T-helper 1 cell treated with Interleukin-12 subunit alpha and Interleukin-12 subunit beta and Interleukin-4 antibody, amounts not matched to agents 30 ng/mL and 1 ng/mL, for 36 hours (primary cell): ENCODE measurements at regions not wholly inside any gene's neighbourhood (a gene's known extent, or its start where the extent isn't known, plus 50 kb on each side); places are given as distances from the start of the nearest gene placed in this dataset.

ENCODE experiments used
- intact Hi-C: fragments of 100-400 bp; cut with micrococcal nuclease; formaldehyde crosslinking; loops from one replicate; pipeline ENCODE4 v1.15.1; 2024

GRCh38 chr3:62975566-62975965 lies 100.3 kb upstream of the CADPS start:
- intact Hi-C loops = no loop called here

GRCh38 chr3:62981962-62982361 lies 106.7 kb upstream of the CADPS start:
- intact Hi-C loops = no loop called here

- intact Hi-C loops = no loop called here
Measured at GRCh38 chr3:62982795-62983455, 107.7 kb upstream of the CADPS start.

GRCh38 chr3:62986061-62986460 lies 110.8 kb upstream of the CADPS start:
- intact Hi-C loops = no loop called here

GRCh38 chr3:62987721-62988120 lies 112.5 kb upstream of the CADPS start:
- intact Hi-C loops = no loop called here

- intact Hi-C loops = no loop called here
Measured at GRCh38 chr3:62990704-62991413, 115.6 kb upstream of the CADPS start.

- intact Hi-C loops = no loop called here
Measured at GRCh38 chr3:62992520-62992919, 117.3 kb upstream of the CADPS start.

GRCh38 chr3:62995119-62995518 lies 119.9 kb upstream of the CADPS start:
- intact Hi-C loops = no loop called here

GRCh38 chr3:62995530-62995929 lies 120.3 kb upstream of the CADPS start:
- intact Hi-C loops = no loop called here

GRCh38 chr3:62997369-62997768 lies 122.2 kb upstream of the CADPS start:
- intact Hi-C loops = no loop called here

GRCh38 chr3:62999158-62999557 lies 123.9 kb upstream of the CADPS start:
- intact Hi-C loops = no loop called here

GRCh38 chr3:62999791-63000190 lies 124.6 kb upstream of the CADPS start:
- intact Hi-C loops = no loop called here

GRCh38 chr3:63004448-63004847 lies 129.2 kb upstream of the CADPS start:
- intact Hi-C loops = no loop called here

- intact Hi-C loops = no loop called here
Measured at GRCh38 chr3:63015614-63016309, 140.5 kb upstream of the CADPS start.

- intact Hi-C loops = no loop called here
Measured at GRCh38 chr3:63022114-63022513, 146.9 kb upstream of the CADPS start.

GRCh38 chr3:63026722-63027121 lies 151.5 kb upstream of the CADPS start:
- intact Hi-C loops = no loop called here

GRCh38 chr3:63029326-63029725 lies 154.1 kb upstream of the CADPS start:
- intact Hi-C loops = no loop called here

- intact Hi-C loops = no loop called here
Measured at GRCh38 chr3:63029921-63030320, 154.7 kb upstream of the CADPS start.

GRCh38 chr3:63030666-63031065 lies 155.4 kb upstream of the CADPS start:
- intact Hi-C loops = no loop called here

GRCh38 chr3:63032881-63033280 lies 157.7 kb upstream of the CADPS start:
- intact Hi-C loops = no loop called here

GRCh38 chr3:63034101-63034500 lies 158.9 kb upstream of the CADPS start:
- intact Hi-C loops = no loop called here

- intact Hi-C loops = no loop called here
Measured at GRCh38 chr3:63037116-63037515, 161.9 kb upstream of the CADPS start.

- intact Hi-C loops = no loop called here
Measured at GRCh38 chr3:63042833-63043232, 167.6 kb upstream of the CADPS start.
